ENCODE measurements at regions not wholly inside any gene's neighbourhood (a gene's known extent, or its start where the extent isn't known, plus 50 kb on each side); places are given as distances from the start of the nearest gene placed in this dataset.
A peak's percentile ranks its signal among the peaks of the same experiment; 100 is the strongest.

- DNase-seq = no peak
These were observed 65.3 kb upstream of the MDFIC start for GRCh38 chr7:114856625-114857024.

- no peak for DNase-seq
These were observed 64.3 kb upstream of the MDFIC start for GRCh38 chr7:114857605-114858004.

GRCh38 chr7:114859477-114859876 is 62.4 kb upstream of the MDFIC start:
- DNase-seq = no peak

- DNase-seq = no peak
These were observed 61.7 kb upstream of the MDFIC start for GRCh38 chr7:114860206-114860605.

GRCh38 chr7:114862406-114862805 is 59.5 kb upstream of the MDFIC start:
- DNase-seq = no peak

- no peak for DNase-seq
These were observed 57.6 kb upstream of the MDFIC start for GRCh38 chr7:114864278-114864677.

- peak in 11 of 56 donors; percentile 1 to 26 (median 4) for DNase-seq
These were observed 56.3 kb upstream of the MDFIC start for GRCh38 chr7:114865564-114865963.

All from nucleus accumbens (tissue), 56 donors.